SK-N-SH treated with all-trans-retinoic acid at 6 μM for 48 hours (cell line): ENCODE measurements at regions not wholly inside any gene's neighbourhood (a gene's known extent, or its start where the extent isn't known, plus 50 kb on each side); places are given as distances from the start of the nearest gene placed in this dataset.

Source experiments
- RARB ChIP-seq: fragments of 250-450 bp; sonication (Bioruptor Pico); IDR thresholded peaks from 2 replicates; pipeline ENCODE4 v1.8.0; 2021; ENCODE audit warnings: mild to moderate bottlenecking, moderate library complexity
- TOX ChIP-seq: fragments of 250-450 bp; sonication (Bioruptor Pico); IDR thresholded peaks from 2 replicates; pipeline ENCODE4 v1.8.0; 2021; ENCODE audit warnings: mild to moderate bottlenecking, moderate library complexity, borderline replicate concordance
- TF ChIP-seq, protein P1 (sequence below): fragments of 250-450 bp; sonication (Bioruptor Pico); IDR thresholded peaks from 2 replicates; pipeline ENCODE4 v1.8.0; 2020; ENCODE audit warnings: mild to moderate bottlenecking, moderate library complexity, borderline replicate concordance
- TF ChIP-seq, protein P2 (sequence below): fragments of 250-450 bp; sonication (Bioruptor Pico); IDR thresholded peaks from 2 replicates; pipeline ENCODE4 v1.5.1; 2021; ENCODE audit warnings: mild to moderate bottlenecking, moderate library complexity

DNA sequence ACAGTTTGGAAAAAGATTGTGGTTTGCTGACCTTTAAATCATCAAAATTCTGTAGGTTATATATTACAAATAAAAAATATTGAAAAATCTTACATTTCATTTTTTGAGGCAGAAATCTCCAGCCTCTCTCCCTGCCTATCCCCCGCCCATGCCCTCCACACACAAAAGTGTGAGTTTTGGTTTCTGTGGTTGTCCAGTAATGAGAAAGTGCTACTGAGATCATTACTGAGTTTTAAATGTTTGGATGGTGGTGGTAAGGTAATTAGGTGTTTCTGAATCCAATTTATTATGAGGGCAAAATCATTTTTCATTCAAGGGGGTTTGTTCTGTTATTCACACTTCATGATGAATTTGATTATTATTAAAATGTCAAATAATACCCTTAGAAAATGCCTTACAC lies 448.0 kb upstream of the SLC10A2 start:
- TF ChIP-seq, protein P1, sequence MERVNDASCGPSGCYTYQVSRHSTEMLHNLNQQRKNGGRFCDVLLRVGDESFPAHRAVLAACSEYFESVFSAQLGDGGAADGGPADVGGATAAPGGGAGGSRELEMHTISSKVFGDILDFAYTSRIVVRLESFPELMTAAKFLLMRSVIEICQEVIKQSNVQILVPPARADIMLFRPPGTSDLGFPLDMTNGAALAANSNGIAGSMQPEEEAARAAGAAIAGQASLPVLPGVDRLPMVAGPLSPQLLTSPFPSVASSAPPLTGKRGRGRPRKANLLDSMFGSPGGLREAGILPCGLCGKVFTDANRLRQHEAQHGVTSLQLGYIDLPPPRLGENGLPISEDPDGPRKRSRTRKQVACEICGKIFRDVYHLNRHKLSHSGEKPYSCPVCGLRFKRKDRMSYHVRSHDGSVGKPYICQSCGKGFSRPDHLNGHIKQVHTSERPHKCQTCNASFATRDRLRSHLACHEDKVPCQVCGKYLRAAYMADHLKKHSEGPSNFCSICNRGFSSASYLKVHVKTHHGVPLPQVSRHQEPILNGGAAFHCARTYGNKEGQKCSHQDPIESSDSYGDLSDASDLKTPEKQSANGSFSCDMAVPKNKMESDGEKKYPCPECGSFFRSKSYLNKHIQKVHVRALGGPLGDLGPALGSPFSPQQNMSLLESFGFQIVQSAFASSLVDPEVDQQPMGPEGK (CRISPR knock-in tag): no peak
- TF ChIP-seq, protein P2, sequence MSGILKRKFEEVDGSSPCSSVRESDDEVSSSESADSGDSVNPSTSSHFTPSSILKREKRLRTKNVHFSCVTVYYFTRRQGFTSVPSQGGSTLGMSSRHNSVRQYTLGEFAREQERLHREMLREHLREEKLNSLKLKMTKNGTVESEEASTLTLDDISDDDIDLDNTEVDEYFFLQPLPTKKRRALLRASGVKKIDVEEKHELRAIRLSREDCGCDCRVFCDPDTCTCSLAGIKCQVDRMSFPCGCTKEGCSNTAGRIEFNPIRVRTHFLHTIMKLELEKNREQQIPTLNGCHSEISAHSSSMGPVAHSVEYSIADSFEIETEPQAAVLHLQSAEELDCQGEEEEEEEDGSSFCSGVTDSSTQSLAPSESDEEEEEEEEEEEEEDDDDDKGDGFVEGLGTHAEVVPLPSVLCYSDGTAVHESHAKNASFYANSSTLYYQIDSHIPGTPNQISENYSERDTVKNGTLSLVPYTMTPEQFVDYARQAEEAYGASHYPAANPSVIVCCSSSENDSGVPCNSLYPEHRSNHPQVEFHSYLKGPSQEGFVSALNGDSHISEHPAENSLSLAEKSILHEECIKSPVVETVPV (CRISPR knock-in tag): no peak
- no peak for TF ChIP-seq RARB
- TF ChIP-seq TOX: no peak
